Upper lobe of left lung (tissue), 4 donors: ENCODE measurements at regions not wholly inside any gene's neighbourhood (a gene's known extent, or its start where the extent isn't known, plus 50 kb on each side); places are given as distances from the start of the nearest gene placed in this dataset.

Source experiments
- POLR2A ChIP-seq, 4 donors: fragments of 450-650 bp; IDR thresholded peaks; one replicate each; pipeline ENCODE4 v1.5.1; 2016 to 2017; ENCODE audit warnings: antibody characterized with exemption in 4 of 4, mild to moderate bottlenecking in 2 of 4
- TF ChIP-seq, protein P1 (sequence below), 6 experiments: fragments of 450-650 bp in 4 of 6; fragments of 200-600 bp in 2 of 6; sonication (generic) in 2 of 6; IDR thresholded peaks; one replicate each; pipeline ENCODE4 v1.5.1; 2016 to 2019; ENCODE audit warnings: antibody characterized with exemption in 6 of 6

DNA sequence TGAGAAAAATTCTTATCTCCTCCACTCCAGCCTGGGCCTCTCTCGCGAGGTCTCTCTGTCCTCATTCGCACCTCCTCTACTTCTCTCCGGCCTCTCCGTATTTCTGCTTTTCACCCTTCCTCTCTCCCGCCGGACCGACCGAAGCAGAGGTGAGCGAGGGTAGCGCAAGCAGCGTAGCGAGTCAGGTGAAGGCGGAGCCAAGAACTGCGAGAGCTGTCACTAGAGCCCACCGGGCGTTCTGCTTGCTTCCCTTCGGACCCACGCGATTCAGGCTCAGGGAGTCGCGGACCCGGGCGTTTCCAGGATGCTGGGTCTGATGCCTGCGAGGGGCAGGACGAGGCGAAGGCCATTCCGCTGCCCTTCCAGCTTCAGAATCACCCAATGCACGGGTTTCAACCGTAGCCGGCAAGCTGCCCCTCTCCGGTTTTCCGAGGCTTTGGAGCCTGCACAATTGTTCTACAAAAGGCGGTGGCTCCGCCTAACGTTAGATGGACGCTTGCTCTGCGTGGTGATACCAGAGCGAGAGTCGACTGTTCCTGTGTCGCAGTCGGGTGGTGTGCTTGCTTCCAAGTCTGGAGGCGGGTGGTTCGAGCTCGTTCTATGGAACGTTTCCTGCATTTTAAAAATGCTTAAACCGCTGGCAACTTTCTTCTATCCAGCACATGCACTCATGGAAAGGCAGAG, 310.2 kb downstream of the FAM72C start:
- TF ChIP-seq, protein P1, sequence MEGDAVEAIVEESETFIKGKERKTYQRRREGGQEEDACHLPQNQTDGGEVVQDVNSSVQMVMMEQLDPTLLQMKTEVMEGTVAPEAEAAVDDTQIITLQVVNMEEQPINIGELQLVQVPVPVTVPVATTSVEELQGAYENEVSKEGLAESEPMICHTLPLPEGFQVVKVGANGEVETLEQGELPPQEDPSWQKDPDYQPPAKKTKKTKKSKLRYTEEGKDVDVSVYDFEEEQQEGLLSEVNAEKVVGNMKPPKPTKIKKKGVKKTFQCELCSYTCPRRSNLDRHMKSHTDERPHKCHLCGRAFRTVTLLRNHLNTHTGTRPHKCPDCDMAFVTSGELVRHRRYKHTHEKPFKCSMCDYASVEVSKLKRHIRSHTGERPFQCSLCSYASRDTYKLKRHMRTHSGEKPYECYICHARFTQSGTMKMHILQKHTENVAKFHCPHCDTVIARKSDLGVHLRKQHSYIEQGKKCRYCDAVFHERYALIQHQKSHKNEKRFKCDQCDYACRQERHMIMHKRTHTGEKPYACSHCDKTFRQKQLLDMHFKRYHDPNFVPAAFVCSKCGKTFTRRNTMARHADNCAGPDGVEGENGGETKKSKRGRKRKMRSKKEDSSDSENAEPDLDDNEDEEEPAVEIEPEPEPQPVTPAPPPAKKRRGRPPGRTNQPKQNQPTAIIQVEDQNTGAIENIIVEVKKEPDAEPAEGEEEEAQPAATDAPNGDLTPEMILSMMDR (IDR thresholded peaks at IDR 0.05): no peak
- TF ChIP-seq POLR2A (IDR thresholded peaks at IDR 0.05): no peak
